Hepatocyte (in vitro differentiated cells): ENCODE measurements at regions not wholly inside any gene's neighbourhood (a gene's known extent, or its start where the extent isn't known, plus 50 kb on each side); places are given as distances from the start of the nearest gene placed in this dataset.

Source experiments
- CTCF ChIP-seq: fragments of 200-600 bp; sonication (generic); IDR thresholded peaks from 2 replicates; pipeline ENCODE4 v1.5.1; 2016; ENCODE audit warnings: antibody characterized with exemption, mild to moderate bottlenecking; ENCODE audit not compliant: poor library complexity
- EZH2 ChIP-seq: fragments of 200-600 bp; sonication (generic); IDR thresholded peaks from 2 replicates; pipeline ENCODE4 v1.6.1; 2016; ENCODE audit warnings: antibody characterized with exemption, mild to moderate bottlenecking, borderline replicate concordance
- EZH2phosphoT487 ChIP-seq: fragments of 200-600 bp; sonication (generic); IDR thresholded peaks from one replicate; pipeline ENCODE4 v1.6.1; 2018; ENCODE audit warnings: antibody characterized with exemption, mild to moderate bottlenecking, low read depth, moderate library complexity; ENCODE audit not compliant: unreplicated experiment, severe bottlenecking

GRCh38 chr21:23822760-23823159 is 1784.5 kb downstream of the MRPL39 start:
- TF ChIP-seq CTCF (no peak), EZH2 (no peak), EZH2phosphoT487 (no peak)
